ENCODE measurements at regions not wholly inside any gene's neighbourhood (a gene's known extent, or its start where the extent isn't known, plus 50 kb on each side); places are given as distances from the start of the nearest gene placed in this dataset.

DNA sequence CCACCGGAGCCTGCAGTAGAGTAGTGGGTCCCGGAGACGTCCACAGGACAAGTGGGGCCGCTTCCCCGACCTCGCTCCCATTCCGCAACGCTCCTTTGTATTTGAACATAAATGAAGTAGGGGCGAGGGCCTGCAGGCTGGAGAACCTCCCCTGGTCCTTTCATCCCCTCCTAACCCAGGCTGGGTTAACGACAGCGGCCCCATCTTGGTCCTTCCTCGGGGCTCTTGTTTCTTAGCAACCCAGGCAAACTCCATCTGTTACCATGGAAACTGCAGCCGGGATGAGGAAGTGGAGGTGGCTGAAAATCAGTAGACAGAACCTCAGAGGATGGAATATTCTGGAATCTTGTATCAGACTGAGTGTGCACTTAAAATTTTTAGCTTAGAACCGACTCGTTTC lies 132.6 kb upstream of the USP29 start:
- Histone ChIP-seq H3K36me3 (replicated peaks; ENCODE audit: insufficient read depth, low read length) (no peaks in the 10 kb centered on the region), H3K79me2 (ENCODE audit: low read length) (no peaks in the 10 kb centered on the region), H3K9me2 (replicated peaks; ENCODE audit: insufficient read depth, low read length) (no peaks in the 10 kb centered on the region), H3K9ac (ENCODE audit: low read length) (no peak overlapping the region), H2AFZ (ENCODE audit: low read length) (no peak overlapping the region), H3K9me3 (replicated peaks; ENCODE audit: insufficient read depth, low read length) (no peaks in the 10 kb centered on the region), H3K4me2 (ENCODE audit: low read depth, low read length) (no peak overlapping the region), H3K4me1 (ENCODE audit: low read length) (no peaks in the 10 kb centered on the region), H3K4me3 (ENCODE audit: low read length) (no peak overlapping the region), H3K27me3 (replicated peaks; ENCODE audit: insufficient read depth, low read length) (no peaks in the 10 kb centered on the region), H3K27ac (ENCODE audit: low read length) (no peak overlapping the region), H3F3A (ENCODE audit: insufficient read depth, low read length) (no peaks in the 10 kb centered on the region), H4K20me1 (ENCODE audit: insufficient read depth, low read length) (no peaks in the 10 kb centered on the region)
- DNase-seq: no peak
- TF ChIP-seq EZH2 (optimal IDR thresholded peaks at IDR 0.05; ENCODE audit: low read depth, low read length) (no peak), EZH2phosphoT487 (IDR thresholded peaks at IDR 0.05; ENCODE audit: low read length) (no peak)
- TF ChIP-seq, protein P1, sequence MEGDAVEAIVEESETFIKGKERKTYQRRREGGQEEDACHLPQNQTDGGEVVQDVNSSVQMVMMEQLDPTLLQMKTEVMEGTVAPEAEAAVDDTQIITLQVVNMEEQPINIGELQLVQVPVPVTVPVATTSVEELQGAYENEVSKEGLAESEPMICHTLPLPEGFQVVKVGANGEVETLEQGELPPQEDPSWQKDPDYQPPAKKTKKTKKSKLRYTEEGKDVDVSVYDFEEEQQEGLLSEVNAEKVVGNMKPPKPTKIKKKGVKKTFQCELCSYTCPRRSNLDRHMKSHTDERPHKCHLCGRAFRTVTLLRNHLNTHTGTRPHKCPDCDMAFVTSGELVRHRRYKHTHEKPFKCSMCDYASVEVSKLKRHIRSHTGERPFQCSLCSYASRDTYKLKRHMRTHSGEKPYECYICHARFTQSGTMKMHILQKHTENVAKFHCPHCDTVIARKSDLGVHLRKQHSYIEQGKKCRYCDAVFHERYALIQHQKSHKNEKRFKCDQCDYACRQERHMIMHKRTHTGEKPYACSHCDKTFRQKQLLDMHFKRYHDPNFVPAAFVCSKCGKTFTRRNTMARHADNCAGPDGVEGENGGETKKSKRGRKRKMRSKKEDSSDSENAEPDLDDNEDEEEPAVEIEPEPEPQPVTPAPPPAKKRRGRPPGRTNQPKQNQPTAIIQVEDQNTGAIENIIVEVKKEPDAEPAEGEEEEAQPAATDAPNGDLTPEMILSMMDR (IDR thresholded peaks at IDR 0.05; ENCODE audit: low read length): no peak

DNA sequence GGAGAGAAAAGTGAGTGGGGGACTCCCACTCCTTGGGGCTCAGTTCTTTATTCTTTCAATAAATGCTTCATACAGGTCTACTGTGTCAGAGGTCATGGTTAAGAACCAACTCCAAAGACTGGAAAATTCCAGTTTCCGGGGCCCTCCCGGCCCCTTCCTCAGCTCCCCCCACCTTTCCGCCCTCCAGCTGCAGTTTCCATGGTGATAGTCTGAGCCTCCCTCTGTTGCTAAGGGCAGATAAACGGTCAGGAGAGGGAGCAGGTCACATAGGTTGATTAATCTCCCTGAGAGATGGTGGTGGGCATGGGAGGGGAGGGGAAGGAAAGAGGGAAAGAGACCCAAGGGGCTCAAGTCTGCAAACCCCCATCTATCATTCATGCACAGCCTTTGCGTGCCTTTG lies 131.5 kb upstream of the USP29 start:
- Histone ChIP-seq H3K27ac (ENCODE audit: low read length) (no peak overlapping the region), H3K9ac (ENCODE audit: low read length) (no peak overlapping the region), H3K4me3 (ENCODE audit: low read length) (no peak overlapping the region), H4K20me1 (ENCODE audit: insufficient read depth, low read length) (no peaks in the 10 kb centered on the region), H3K4me2 (ENCODE audit: low read depth, low read length) (no peak overlapping the region), H3K27me3 (replicated peaks; ENCODE audit: insufficient read depth, low read length) (no peaks in the 10 kb centered on the region), H3K36me3 (replicated peaks; ENCODE audit: insufficient read depth, low read length) (no peaks in the 10 kb centered on the region), H3K79me2 (ENCODE audit: low read length) (no peaks in the 10 kb centered on the region), H3K4me1 (ENCODE audit: low read length) (no peaks in the 10 kb centered on the region), H3F3A (ENCODE audit: insufficient read depth, low read length) (no peaks in the 10 kb centered on the region), H3K9me2 (replicated peaks; ENCODE audit: insufficient read depth, low read length) (no peaks in the 10 kb centered on the region), H3K9me3 (replicated peaks; ENCODE audit: insufficient read depth, low read length) (no peaks in the 10 kb centered on the region), H2AFZ (ENCODE audit: low read length) (no peak overlapping the region)
- TF ChIP-seq EZH2 (optimal IDR thresholded peaks at IDR 0.05; ENCODE audit: low read depth, low read length) (no peak), EZH2phosphoT487 (IDR thresholded peaks at IDR 0.05; ENCODE audit: low read length) (no peak)
- TF ChIP-seq, protein P1 (IDR thresholded peaks at IDR 0.05; ENCODE audit: low read length): no peak
- no peak for DNase-seq

DNA sequence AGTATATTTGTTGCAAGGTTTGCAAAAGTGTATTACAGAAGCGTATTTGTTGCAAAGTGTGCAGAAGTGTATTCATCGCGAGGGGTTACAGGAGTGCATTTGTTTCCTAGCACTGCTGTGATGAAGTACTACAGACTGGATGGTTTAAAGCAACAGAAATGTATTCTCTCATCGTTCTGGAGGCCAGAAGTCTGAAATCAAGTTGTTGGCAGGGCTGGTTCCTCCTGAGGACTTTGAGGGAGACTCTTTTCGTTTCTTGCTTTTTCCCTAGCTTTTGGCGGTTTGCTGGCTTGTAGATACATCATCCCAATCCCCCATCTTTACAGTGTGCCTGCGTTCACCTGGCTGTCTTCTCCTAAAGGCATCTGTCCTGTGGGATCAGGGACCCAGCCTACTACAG lies 127.9 kb upstream of the USP29 start:
- Histone ChIP-seq H2AFZ (ENCODE audit: low read length) (no peak overlapping the region), H3K4me1 (ENCODE audit: low read length) (no peaks in the 10 kb centered on the region), H3K36me3 (replicated peaks; ENCODE audit: insufficient read depth, low read length) (no peaks in the 10 kb centered on the region), H3K9ac (ENCODE audit: low read length) (no peak overlapping the region), H3K4me3 (ENCODE audit: low read length) (no peak overlapping the region), H3K9me2 (replicated peaks; ENCODE audit: insufficient read depth, low read length) (no peaks in the 10 kb centered on the region), H3F3A (ENCODE audit: insufficient read depth, low read length) (no peaks in the 10 kb centered on the region), H3K27me3 (replicated peaks; ENCODE audit: insufficient read depth, low read length) (no peaks in the 10 kb centered on the region), H3K27ac (ENCODE audit: low read length) (no peak overlapping the region), H4K20me1 (ENCODE audit: insufficient read depth, low read length) (no peaks in the 10 kb centered on the region), H3K9me3 (replicated peaks; ENCODE audit: insufficient read depth, low read length) (no peaks in the 10 kb centered on the region), H3K4me2 (ENCODE audit: low read depth, low read length) (no peak overlapping the region), H3K79me2 (ENCODE audit: low read length) (no peaks in the 10 kb centered on the region)
- TF ChIP-seq EZH2 (optimal IDR thresholded peaks at IDR 0.05; ENCODE audit: low read depth, low read length): no peak
- TF ChIP-seq, protein P1 (IDR thresholded peaks at IDR 0.05; ENCODE audit: low read length): no peak
- no peak for TF ChIP-seq EZH2phosphoT487 (IDR thresholded peaks at IDR 0.05; ENCODE audit: low read length)
- no peak for DNase-seq
